ENCODE measurements at regions not wholly inside any gene's neighbourhood (a gene's known extent, or its start where the extent isn't known, plus 50 kb on each side); places are given as distances from the start of the nearest gene placed in this dataset.

DNA sequence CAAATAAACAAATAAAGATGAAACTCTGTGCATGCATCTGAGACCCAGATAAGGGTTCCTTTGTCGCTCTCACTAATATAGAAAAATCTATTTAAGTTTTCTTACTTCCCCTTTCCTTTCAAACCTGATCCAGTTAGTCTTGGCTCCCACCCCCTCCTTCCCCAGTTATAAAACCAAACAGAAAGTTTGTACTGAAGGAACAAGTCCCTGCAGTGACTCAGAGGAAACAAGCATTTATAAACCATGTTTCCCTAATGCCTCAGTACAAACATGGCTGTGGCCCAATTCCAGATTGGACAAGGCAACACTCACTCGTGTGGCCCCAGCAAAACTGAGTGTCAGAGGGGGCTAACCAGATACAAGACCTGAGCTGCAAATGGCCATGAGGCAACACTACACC lies 65.5 kb upstream of the ARHGAP20 start:
- TF ChIP-seq POLR2A (IDR thresholded peaks at IDR 0.05) = no peak
- TF ChIP-seq, protein P1, sequence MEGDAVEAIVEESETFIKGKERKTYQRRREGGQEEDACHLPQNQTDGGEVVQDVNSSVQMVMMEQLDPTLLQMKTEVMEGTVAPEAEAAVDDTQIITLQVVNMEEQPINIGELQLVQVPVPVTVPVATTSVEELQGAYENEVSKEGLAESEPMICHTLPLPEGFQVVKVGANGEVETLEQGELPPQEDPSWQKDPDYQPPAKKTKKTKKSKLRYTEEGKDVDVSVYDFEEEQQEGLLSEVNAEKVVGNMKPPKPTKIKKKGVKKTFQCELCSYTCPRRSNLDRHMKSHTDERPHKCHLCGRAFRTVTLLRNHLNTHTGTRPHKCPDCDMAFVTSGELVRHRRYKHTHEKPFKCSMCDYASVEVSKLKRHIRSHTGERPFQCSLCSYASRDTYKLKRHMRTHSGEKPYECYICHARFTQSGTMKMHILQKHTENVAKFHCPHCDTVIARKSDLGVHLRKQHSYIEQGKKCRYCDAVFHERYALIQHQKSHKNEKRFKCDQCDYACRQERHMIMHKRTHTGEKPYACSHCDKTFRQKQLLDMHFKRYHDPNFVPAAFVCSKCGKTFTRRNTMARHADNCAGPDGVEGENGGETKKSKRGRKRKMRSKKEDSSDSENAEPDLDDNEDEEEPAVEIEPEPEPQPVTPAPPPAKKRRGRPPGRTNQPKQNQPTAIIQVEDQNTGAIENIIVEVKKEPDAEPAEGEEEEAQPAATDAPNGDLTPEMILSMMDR (IDR thresholded peaks at IDR 0.05) = no peak
